Lower leg skin (tissue), 3 donors: ENCODE measurements at regions not wholly inside any gene's neighbourhood (a gene's known extent, or its start where the extent isn't known, plus 50 kb on each side); places are given as distances from the start of the nearest gene placed in this dataset.

ENCODE experiments used
- POLR2A ChIP-seq, 2 donors: fragments of 450-650 bp; IDR thresholded peaks; one replicate each; pipeline ENCODE4 v1.6.1; 2016 to 2017; ENCODE audit warnings: antibody characterized with exemption in 2 of 2, mild to moderate bottlenecking in 1 of 2, moderate library complexity in 1 of 2
- TF ChIP-seq, protein P1 (sequence below), 3 donors: fragments of 450-650 bp; IDR thresholded peaks; one replicate each; pipeline ENCODE4 v1.5.1; 2016; ENCODE audit warnings: antibody characterized with exemption in 3 of 3, mild to moderate bottlenecking in 3 of 3, moderate library complexity in 2 of 3

DNA sequence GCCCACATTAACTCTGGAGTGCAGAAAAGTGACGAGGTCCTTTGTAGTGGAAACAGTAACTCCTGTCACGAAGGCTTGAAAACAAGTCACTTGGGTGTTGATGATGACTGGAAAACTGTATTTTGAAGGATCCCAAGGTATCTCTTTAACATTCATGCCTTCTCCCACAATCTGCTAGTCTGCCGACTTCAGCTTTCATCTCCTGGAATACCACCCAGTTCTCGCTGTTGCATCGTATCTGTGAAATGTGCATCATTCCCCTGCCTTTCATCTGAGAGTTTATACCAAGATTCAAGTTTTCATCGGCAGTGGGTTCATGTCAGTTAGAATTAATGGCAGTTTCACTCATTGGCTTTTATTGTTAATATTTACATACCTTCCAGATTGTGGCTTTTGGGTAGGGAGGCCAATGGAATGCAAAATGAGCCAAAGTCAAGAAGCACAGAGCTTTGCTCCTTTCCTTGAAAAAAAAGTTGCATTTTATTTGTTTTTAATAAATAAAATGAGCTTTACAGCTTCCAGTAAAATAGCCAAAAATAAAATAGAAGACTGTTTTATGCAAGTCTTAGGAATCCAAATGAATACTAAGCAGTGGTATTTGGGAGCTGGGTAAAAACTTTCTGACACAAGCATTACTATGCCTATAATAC lies 575.2 kb upstream of the WWC1 start:
- TF ChIP-seq, protein P1, sequence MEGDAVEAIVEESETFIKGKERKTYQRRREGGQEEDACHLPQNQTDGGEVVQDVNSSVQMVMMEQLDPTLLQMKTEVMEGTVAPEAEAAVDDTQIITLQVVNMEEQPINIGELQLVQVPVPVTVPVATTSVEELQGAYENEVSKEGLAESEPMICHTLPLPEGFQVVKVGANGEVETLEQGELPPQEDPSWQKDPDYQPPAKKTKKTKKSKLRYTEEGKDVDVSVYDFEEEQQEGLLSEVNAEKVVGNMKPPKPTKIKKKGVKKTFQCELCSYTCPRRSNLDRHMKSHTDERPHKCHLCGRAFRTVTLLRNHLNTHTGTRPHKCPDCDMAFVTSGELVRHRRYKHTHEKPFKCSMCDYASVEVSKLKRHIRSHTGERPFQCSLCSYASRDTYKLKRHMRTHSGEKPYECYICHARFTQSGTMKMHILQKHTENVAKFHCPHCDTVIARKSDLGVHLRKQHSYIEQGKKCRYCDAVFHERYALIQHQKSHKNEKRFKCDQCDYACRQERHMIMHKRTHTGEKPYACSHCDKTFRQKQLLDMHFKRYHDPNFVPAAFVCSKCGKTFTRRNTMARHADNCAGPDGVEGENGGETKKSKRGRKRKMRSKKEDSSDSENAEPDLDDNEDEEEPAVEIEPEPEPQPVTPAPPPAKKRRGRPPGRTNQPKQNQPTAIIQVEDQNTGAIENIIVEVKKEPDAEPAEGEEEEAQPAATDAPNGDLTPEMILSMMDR (IDR thresholded peaks at IDR 0.05) = no peak
- TF ChIP-seq POLR2A (IDR thresholded peaks at IDR 0.05) = no peak
